COLO668 (cell line): ENCODE measurements at regions not wholly inside any gene's neighbourhood (a gene's known extent, or its start where the extent isn't known, plus 50 kb on each side); places are given as distances from the start of the nearest gene placed in this dataset.
A peak's percentile ranks its signal among the peaks of the same experiment; 100 is the strongest.
"Not testable (repeated sequence)": the region's sequence is repeated elsewhere in the genome, so short reads cannot be mapped to it uniquely, and the experiment has no call there.

ENCODE experiments used
- DNase-seq: peaks from one replicate; lab custom pipeline; 2025; ENCODE audit not compliant: unreplicated experiment; lab: John Stamatoyannopoulos, UW

DNA sequence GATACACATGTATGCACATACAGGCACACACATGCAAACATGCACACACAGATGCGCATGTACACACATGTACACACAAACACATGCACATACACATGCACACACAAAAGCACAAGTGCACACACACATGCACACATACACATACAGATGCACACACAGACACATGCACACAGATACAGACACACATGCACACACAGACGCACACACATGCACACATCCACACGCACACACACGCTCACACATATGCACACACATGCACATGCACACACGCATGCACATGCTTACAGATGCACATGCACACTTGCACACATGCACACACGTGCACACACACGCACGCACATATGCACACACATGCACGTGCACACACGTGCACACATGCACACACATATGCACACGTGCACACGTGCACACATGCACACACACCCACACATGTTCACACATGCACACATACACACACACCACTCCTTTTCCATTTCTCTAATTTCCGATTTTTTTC, 283.8 kb upstream of the FRG2C start:
- no peak for DNase-seq

DNA sequence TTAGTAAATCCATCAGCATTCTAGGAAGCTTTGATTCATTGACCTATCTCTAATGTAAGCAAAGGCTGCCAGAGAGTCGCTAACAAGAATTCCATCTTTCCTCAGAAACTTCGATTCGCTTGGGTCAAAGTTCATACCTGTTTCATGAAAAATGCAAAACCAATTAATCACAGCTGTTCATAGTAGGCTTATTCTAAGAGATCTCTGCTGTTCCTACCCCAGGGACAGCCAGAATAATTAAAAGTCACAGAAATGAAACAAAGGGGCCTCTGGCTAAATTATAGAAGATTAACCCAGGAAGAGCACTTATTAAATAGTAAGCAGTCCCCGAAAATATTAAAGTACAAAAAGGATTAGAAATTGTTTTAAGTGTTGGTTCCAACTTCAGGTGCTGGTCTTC, 280.1 kb upstream of the FRG2C start:
- DNase-seq, result not testable (repeated sequence)

GRCh38 chr3:75388486-75389124, 275.5 kb upstream of the FRG2C start:
- not testable (repeated sequence) for DNase-seq

GRCh38 chr3:75393288-75393694, 270.8 kb upstream of the FRG2C start:
- peak; percentile 2 for DNase-seq

- DNase-seq, result not testable (repeated sequence)
These were observed 270.0 kb upstream of the FRG2C start for GRCh38 chr3:75394102-75394501.

- not testable (repeated sequence) for DNase-seq
These were observed 269.4 kb upstream of the FRG2C start for GRCh38 chr3:75394562-75395360.

GRCh38 chr3:75395580-75396315, 268.4 kb upstream of the FRG2C start:
- no peak for DNase-seq

GRCh38 chr3:75396316-75396802, 267.8 kb upstream of the FRG2C start:
- DNase-seq, result no peak

DNA sequence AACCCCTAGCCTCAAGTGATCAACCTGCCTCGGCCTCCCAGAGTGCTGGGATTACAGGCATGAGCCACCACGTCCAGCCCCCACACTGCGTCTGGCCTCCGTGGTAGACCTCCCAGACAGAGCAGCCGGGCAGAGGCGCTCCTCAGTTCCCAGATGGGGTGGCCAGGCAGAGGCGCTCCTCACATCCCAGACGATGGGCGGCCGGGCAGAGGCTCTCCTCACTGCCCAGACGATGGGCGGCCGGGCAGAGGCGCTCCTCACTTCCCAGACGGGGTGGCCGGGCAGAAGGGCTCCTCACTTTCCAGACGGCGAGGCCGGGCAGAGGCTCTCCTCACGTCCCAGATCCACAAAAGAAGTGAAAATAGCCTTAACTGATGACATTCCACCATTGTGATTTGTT, 266.6 kb upstream of the FRG2C start:
- not testable (repeated sequence) for DNase-seq

- DNase-seq, result peak; percentile 50
These were observed 241.8 kb upstream of the FRG2C start for GRCh38 chr3:75422101-75422945.

DNA sequence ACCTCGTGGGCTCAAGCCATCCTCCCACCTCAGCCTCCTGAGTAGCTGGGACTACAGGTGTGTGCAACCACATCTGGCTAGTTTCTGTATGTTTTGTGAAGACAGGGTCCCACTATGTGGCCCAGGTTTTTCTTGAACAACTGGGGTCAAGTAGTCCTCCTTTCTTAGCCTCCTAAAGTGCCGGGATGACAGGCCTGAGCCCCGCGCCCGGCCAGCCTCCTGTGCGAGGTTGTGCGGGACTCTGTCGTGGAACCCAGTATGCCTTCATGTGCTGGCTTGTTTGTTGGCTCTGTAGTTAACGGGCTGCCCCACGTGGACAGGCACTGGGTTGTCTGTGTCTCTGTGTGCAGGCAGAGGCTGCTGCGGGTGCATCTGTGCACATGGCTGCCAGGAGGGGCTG, 238.7 kb upstream of the FRG2C start:
- not testable (repeated sequence) for DNase-seq

DNA sequence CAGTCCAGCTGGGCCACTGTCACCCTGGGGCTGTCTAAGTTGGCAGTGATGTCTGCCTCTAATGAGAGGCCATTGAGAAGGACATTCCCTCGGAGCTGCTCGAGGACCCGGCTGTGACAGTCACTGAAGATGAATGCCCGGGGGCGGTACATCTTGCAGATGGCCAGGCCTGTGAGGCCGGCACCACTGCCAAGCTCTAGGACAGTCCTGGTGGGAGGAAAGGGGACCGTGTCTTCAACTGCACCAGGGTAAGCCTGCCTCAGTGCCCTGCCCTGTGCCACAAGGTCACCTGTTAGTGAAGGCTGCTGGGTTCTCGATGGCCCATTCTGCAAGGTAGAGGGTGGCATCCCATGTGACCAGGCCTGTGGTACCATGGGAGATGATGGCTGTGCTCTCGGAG, 236.6 kb upstream of the FRG2C start:
- DNase-seq, result not testable (repeated sequence)

DNA sequence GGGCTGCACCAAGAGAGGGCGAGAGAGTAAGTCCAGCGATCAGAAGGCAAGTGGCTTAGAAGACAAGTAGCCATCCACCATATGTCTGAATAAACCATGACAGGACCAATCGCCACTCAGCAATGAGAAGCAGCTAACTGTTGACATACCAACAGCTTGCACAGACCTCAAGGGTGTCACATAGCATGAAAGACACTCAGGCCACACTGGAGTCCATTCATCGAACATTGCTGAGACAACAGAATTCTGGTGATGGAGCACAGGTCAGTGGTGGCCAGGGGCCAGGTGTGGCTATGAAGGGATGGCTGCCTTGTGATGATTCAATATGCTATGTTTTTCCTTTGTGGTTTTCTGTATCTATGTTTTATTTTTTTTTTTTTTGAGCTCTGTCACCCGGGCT, 236.2 kb upstream of the FRG2C start:
- DNase-seq, result not testable (repeated sequence)

DNA sequence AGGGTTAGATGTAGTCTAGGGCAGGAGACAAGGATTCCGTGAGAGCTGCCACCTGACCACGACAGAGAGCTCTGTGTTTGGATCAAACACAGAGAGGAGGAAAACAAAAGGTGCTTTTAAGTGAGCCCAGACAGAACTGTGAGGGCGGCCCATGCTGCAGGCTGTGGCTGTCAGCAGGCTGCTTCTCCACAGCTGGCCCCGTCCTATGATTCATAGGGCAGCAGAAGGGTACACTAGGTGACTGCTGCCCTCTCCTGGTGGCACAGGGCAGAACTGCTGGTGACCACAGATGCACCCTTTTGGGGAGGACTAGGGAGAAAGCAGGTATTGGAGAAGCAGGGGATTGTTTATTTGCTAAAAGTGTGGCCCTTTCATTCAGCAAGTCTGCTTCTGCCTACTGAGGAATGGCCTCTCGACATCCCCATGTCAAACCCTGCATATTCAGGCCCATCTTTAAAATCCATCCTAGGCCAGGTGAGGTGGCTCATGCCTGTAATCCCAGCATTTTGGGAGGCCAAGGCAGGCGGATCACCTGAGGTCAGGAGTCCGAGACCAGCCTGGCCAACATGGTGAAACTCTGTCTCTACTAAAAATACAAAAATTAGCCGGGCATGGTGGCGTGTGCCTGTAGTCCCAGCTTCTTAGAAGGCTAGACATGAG, 234.4 kb upstream of the FRG2C start:
- peak; percentile 61 for DNase-seq

DNA sequence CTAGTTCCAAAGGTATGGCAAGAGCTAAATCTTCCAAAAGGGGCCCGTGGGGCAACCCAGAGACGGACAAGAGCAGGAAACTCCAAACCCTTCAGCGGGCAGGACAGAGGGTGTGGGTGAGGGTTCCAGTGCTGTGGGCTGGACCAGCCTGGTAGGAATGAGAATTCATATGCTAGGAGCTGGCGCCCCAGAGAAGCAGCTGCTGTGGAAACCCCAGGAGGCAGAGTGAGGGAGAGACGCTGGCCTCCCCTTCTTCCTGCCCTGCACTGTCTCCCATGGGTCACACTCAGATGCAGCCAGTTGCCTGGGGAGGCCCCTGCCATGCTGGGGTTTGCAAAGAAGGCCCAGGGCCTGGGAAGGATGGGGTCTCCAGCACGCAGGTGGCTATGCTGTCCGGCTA, 233.7 kb upstream of the FRG2C start:
- DNase-seq, result not testable (repeated sequence)

- DNase-seq, result not testable (repeated sequence)
These were observed 233.0 kb upstream of the FRG2C start for GRCh38 chr3:75431120-75431519.

- not testable (repeated sequence) for DNase-seq
These were observed 231.7 kb upstream of the FRG2C start for GRCh38 chr3:75432466-75432865.

GRCh38 chr3:75432885-75433284, 231.2 kb upstream of the FRG2C start:
- DNase-seq, result not testable (repeated sequence)

- not testable (repeated sequence) for DNase-seq
These were observed 230.8 kb upstream of the FRG2C start for GRCh38 chr3:75433295-75433694.
